ENCODE measurements at regions not wholly inside any gene's neighbourhood (a gene's known extent, or its start where the extent isn't known, plus 50 kb on each side); places are given as distances from the start of the nearest gene placed in this dataset.
"Not testable (repeated sequence)": the region's sequence is repeated elsewhere in the genome, so short reads cannot be mapped to it uniquely, and the experiment has no call there.

DNA sequence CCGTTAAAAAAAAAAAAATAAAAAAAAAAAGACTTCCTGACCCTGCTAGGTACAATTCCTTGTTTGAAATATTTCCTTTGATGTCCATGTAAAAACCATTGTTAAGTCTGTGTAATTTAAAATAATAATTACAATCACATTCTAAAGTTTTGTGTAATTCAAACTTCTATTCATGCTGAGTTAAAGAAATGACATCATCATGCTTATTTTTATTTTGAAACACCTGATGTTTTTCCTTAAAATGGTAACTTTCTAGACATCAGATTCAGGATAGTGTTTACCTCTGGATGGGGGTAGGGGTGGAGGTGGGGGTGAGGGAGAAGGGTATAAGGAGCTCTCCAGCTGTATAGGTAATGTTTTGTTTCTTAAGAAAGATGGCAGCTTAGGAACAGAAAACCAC is 92.8 kb downstream of the ADCYAP1 start:
- DNase-seq (ENCODE audit: low spot score), result no peak

DNA sequence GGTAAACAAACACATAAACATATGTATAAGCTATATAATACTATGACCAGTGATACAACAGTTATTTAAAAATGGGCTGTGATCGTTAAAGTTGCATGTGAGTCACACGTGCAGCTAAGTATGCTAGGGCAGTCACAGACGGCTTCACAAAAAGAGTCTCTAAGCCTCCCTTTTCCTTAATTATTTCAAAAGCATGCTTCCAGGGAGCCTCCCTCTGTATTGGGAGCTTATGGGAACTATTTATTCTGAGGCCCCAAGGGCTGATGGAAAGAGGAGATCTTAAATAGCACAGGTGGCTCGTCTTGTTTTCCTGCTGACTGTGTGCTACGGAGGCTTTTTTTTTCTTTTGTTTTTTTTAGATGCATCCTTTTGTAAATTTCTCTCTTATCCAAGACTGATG is 94.3 kb downstream of the ADCYAP1 start:
- DNase-seq (ENCODE audit: low spot score), result no peak

DNA sequence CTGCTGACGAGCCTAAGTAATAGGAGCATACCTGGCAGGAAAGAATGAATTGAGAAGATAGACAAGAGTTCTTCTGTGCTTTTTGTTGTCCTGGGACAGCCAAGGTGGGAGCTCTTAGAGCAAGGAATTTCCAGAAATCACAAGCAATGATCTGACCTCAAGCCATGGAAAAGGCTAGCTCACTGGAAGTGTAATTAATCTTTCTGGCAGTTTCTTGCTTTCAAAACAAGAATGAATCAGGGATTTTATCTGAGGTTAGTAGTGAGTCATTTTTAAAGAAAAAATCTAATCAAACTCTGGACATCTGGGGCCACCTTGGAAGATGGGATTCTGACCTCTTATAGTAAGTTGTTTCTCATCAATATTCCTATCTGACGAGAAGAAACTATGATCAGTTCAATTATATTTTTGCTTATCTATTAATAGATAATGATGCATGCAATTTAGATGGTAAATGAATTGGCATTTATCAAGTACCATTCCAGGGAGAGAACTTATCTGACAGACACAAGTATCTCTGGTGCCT is 98.0 kb downstream of the ADCYAP1 start:
- no peak for DNase-seq (ENCODE audit: low spot score)

DNA sequence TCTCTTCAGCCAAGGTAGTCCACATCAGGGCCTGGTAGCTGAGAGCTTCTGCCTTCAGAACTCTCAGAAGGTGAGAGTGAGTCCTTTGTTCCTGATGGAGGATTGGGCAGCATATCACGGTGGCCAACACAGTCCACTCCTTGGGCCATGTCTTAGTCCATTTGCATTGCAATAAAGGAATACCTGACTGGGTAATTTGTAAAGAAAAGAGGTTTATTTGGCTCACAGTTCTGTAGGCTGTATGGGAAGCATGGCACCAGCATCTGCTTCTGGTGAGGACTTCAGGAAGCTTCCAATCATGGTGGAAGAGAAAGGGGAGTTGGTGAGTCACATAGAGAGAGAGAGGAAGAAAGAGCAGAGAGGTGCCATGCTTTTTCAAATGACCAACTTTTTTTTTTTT is 98.8 kb downstream of the ADCYAP1 start:
- DNase-seq (ENCODE audit: low spot score), result no peak

DNA sequence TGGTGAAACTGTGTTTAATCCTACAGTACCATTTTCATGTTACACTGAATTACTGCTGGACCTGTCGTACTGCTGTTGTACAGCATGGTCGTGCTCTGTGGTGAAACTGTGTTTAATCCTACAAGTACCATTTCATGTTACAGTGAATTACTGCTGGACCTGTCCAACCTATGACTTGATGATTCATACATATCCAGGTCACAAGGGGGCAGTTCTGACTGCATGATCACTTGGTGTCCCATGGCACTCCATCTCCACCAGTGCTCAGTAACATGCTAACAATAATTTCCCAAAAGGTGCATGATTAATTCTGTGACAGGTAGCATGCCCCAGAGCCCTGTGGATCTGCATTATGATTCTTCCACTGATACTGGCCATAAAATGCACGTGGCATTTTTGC is 101.6 kb downstream of the ADCYAP1 start:
- no peak for DNase-seq (ENCODE audit: low spot score)

DNA sequence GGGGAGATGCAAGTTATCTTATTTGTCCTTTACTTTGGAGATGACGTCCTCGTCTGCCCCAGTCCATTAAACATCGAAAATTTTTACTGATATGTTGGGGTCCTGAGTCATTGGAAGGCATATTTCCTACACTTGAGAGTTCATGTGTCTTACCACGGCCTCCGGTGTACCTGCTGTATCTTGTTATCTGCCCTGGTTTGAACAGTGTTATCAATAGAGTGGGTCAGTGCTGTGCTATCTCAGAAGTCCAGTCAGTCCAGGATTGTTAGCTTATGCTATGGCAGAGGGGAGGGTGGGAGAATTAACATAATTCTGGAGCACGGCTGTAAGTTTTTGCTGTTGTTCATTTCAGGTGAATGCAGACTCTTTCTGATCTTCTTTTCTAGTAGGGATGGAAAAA is 102.3 kb downstream of the ADCYAP1 start:
- no peak for DNase-seq (ENCODE audit: low spot score)

DNA sequence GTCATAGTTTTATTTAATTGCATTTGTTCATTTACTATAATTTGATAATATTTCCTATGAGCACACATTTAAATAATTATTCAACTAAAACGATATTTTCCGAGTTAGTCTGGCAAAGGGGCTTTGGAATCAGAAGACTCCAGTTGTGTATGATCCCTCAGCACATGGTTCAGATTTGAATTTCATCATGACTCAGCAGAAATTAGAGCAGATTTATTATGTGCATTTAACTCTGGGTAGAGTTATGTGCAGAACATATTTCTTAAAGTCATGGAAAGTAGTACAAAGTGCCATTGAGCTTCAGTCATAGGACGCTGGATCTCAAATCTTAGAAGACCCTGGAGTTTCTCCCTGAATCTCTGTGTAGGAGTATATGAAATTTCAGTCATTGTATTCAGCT is 106.7 kb downstream of the ADCYAP1 start:
- DNase-seq (ENCODE audit: low spot score), result no peak

DNA sequence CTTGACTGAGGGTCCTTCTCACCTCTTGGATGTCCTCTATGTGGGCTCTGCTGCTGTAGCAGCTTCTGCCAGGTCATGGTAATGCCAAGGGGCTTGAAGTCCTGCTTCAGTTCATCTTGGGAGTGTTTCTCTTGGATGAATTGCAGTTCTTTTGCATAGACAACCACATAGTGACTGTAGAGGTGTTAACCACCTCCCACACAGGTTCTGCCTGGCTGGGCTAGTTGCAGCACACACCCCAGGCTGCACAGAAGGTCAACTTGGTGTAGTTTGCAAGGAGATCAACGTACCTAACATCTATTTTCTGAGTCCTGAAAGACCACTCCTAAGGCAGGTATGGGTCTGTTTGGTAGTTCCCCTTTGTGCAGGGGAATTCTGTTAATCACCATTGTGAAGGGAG is 108.1 kb downstream of the ADCYAP1 start:
- no peak for DNase-seq (ENCODE audit: low spot score)

DNA sequence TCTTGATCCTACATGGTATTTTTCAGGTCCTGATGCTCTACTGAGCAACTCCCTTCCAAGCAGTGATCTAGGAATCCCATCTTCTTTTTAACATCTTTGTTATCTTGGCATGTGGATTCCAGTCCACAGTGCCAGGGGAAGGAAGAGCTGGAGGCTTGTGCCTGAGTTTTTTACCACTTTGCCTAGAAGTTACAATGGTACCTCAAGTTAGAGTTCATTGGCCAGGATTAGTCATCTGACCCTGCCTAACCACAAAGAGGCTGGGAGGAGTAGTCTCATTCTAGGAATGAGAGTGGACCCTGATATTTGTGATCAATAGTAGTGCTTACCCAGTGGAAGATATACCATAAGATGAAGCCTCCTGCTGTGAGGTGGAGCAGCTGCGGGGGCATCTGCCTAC is 109.3 kb downstream of the ADCYAP1 start:
- DNase-seq (ENCODE audit: low spot score), result no peak

DNA sequence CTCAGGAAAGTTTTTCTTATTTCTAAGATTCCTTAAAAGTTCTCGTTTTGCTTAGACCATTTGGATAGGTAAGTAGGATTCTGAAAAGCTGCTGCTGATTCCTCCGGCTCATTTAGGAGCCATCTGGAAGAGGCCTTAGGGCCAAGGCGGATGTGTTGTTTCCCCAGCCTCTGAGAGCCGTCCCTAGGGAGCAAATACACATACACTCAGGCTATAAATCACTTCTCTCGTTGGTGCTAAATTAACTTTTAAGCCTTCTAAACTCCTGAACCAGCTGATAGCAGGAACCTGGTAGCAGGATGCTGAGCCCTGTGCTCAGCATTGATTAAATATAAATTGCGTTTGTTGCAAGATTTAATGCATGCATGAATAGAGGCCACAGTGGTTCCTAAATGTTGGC is 109.8 kb downstream of the ADCYAP1 start:
- no peak for DNase-seq (ENCODE audit: low spot score)

DNA sequence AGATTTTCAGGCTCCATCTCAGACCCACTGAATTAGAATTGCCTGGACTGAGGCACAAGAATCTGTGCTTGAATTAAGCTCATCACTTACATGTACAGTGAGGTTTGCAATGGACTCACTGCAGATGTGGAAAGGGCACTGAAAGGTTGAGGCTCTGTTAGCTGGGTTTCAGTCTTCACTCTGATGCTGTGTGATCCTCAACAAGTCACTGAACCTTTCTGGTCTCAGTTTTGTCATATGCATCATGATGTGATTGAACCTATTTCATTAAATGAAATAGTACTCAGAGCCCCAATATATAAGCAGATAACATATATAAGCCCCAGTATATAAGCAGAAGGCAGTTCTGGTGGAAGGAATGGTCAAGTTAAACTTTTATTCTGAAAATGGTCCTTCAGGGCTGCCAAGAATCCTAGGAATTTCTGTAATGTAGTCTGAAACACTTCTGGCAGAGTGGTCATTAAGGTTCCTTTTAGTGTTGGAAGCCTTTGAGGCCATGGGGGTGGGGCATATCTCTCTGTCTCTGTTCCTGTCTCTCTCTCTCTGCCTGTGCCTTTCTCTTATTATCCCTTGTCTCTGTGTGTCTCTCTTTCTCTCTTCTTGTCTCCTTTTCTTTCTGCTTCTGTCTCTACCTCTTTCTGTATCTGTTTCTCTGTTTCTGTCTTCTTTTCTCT is 110.4 kb downstream of the ADCYAP1 start:
- no peak for DNase-seq (ENCODE audit: low spot score)

DNA sequence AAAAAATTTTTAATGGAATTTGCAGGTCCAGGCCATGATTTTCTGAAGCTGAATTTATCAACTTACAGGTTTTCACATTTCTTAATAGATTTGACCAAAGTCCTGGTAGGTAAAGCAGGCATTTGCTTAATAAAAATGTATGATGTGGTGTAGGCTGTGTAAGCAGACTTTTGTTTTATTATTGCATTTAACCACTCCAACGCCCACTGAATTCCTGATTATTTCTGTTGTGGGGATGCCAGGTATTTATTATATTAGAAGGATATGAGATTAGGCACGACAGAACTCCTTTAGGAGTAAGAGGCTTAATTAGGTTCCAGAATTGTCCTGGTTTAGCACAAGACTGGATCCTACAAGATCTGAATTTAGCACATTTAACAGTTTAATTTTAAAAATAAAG is 111.1 kb downstream of the ADCYAP1 start:
- DNase-seq (ENCODE audit: low spot score), result no peak

DNA sequence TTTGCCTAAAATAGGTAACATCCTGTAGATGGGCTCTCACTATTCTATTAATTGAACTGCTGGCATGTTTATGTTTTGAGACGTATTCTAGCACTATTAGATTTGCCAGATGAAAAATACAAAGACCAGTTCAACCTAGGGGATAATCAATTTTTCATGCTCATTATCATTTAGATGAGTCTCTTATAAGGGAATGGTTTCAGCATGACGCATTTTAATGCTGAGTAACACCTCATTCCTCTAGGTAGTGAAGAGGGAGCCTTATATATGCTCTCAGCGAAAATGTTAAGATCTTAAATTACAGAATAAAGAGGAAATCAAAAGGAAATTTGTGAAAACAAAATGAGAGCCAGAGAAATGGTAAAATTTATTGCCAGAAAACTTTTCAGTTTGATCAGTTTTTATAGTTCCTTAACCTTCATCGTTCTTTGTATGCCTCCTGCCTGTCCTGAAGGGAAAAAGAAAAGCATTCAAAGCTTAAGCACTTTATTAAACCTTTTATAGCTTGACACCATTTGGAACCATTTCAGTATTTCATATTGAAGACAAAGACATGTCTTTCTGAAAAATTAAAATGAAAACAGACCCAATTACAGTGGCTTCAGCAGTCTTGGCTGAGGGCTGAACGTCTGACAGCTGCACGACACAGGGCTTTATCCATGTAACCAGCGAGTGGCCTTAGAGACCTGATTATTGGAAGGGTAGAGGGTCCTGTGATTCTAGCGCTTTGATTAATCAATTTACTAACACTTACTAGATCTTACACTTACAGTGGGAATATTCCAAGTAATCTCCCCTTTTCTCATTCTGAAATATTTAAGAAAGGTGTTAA is 112.8 kb downstream of the ADCYAP1 start:
- DNase-seq (ENCODE audit: low spot score), result no peak

DNA sequence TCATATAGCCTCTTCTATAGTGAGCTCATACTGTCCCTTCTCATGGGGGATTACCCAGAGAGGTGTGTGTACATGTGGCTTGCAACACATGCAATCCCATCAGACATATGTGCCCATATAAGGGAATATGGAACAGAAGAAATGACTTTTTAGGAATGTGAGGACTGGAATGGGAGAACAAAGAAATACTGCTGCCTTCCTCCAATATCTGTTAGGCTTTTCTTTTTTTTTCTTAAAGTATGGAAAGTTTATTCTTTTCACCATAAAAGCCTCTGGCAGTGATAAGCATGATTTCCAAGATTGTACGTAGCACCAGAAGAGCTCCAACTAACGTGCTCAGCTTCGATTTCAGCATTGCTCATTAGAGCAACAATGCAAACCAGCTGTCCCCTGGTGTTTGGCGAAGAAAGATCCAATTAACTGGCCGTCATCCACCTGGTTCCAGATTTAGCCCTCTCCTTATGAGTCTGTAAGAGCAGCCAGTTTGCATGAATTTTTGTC is 113.6 kb downstream of the ADCYAP1 start:
- no peak for DNase-seq (ENCODE audit: low spot score)

DNA sequence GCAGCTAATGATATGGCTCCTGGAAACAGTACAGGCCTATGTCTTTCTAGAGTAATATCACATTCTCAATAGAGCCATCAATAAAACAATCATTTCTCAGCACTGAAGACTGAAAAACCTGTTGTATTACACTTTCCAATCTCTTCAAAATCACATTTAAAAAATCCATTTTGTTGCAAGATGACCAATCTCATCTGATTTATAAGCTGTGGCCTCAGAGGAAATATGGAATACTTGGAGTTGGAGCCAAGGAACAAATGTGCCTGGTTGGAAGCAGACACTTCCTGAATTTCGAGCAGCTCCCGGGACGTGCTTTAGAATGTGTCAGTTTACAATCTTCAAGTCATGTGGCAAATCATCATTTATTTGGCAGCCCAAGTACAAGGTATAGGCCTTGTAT is 114.5 kb downstream of the ADCYAP1 start:
- no peak for DNase-seq (ENCODE audit: low spot score)

DNA sequence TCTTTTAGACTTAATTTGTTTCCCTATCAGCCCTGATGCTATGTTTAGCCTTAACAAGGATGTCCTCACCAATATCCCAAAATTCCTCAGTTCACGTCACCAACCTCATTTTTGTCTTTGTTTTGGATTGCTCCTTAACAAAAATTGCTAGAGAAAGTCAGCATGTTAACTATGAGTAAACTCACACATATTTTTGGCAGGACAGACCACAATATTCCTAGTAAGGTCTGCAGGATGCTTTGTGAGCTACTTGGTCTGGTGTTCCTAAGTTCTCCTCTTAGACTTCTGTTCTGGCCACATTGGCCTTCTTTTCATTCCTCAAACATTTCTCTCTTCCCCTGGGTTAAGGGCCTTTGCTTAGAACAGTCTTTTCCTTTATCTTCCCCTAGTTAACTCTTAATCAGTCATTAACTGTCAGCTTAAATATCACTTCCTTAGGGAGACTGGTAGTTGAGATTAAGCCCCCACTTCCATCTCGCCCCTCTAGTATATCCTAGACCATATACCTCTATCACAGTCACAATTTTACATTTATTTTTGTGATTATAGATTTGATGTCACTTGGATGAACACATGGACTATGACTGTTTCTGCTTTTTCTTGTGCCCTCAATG is 116.2 kb downstream of the ADCYAP1 start:
- no peak for DNase-seq (ENCODE audit: low spot score)

DNA sequence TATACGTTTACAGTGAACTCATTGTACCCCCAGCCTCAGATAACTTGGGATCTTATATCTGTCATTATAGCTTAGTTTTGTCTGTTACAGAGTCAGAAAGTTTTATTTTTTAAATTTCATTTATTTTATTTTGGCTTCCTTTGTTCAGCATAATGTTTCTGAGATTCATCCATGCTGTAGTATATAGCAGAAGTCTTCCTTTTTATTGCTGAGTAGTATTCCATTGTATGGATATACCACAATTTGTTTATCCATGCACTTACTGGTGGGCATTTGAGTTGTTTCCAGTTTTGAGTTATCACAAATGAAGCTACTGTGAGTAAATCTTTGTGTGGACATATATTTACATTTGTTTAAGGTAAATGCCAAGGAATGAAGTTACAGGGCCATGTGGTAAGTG is 122.3 kb downstream of the ADCYAP1 start:
- no peak for DNase-seq (ENCODE audit: low spot score)

DNA sequence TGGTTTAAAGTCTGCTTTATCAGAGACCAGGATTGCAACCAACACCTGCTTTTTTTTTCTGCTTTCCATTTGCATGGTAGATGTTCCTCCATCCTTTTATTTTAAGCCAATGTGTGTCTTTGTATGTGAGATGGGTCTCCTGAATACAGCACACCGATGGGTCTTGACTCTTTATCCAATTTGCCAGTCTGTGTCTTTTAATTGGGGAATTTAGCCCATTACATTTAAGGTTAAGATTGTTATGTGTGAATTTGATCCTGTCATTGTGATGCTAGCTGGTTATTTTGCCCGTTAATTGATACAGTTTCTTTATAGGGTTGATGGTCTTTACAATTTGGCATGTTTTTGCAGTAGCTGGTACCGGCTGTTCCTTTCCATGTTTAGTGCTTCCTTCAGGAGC is 128.4 kb downstream of the ADCYAP1 start:
- not testable (repeated sequence) for DNase-seq (ENCODE audit: low spot score)

DNA sequence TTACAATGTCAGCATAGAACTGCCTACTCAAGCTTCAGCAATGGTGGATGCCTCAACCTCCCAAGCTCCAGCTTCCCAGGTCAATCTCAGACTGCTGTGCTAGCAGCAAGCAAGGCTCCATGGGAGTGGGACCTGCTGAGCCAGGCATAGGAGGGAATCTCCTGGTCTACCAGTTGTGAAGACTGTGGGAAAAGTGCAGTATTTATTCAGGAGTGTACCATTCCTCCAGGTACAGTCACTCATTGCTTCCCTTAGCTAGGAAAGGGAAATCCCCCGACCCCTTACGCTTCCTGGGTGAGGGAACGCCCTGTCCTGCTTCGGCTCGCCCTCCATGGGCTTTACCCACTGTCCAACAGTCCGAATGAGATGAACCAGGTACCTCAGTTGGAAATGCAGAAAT is 130.3 kb downstream of the ADCYAP1 start:
- DNase-seq (ENCODE audit: low spot score), result no peak

DNA sequence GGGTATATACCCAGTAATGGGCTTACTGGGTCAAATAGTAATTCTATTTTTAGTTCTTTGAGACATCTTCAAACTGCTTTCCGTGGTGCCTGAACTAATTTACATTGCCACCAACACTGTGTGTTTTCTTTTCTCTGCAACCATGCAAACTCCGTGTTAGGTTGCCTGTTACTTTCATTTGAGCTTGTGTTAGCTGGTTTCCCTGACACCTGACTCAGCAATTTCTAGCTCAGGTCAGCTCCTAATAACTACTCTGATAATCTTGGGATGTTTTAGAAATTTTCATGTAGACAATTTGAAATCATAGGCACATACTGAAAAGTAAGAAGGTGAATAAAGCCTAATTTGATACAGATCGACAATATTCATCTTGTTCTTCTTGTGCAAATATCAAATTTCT is 132.3 kb downstream of the ADCYAP1 start:
- no peak for DNase-seq (ENCODE audit: low spot score)

DNA sequence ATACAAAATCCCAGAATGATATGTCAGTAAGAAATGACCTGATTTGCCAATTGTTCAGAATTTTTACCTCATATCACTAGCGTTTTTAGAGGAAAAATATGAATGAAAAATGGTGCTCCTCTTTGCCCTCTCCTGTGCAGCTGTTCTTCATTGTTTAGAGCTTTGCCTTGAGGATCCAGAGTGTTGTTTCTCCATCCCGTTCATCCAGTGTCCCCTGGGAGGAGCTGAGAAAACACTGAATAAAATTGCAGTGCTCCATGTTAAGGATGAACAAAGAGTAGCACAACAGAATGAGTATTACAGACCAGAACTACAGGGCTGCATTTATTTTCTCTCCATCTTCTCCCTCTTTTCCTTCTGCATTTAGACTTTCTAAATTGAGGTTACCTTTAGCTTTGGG is 133.1 kb downstream of the ADCYAP1 start:
- no peak for DNase-seq (ENCODE audit: low spot score)

DNA sequence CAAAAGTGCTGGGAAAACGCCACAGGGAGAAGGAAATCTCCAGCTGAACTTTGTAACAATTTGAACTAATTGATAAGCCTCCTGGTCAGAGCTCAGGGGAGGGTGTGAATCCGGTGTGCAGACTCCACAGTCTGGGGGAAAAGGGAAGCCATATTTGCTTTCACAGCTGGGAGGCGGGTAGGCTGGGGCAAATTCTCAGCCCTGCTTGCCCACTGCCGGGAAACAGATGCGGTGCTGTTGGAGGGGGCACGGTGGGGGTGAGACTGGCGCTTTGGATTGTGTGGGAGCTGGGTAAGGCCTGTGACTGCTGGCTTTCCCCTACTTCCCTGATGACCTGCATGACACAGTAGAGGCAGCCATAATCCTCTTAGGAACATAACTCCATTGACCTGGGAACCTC is 134.8 kb downstream of the ADCYAP1 start:
- DNase-seq (ENCODE audit: low spot score), result no peak

DNA sequence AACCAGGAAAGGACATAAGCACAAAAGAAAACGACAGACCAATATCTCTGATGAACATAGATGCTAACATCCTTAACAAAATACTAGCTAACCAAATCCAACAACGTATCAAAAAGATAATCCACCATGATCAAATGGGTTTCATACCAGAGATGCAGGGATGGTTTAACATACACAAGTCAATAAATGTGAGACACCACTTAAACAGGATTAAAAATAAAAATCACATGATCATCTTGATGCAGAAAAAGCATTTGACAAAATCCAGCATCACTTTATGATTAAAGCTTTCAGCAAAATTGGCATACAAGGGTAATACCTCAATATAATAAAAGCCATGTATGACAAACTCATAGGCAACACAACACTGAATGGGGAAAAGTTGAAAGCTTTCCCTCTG is 138.4 kb downstream of the ADCYAP1 start:
- not testable (repeated sequence) for DNase-seq (ENCODE audit: low spot score)
